ENCODE measurements at regions not wholly inside any gene's neighbourhood (a gene's known extent, or its start where the extent isn't known, plus 50 kb on each side); places are given as distances from the start of the nearest gene placed in this dataset.

- Histone ChIP-seq H3K27ac (no peak overlapping the region), H3K79me2 (no peaks in the 10 kb centered on the region), H3K9me2 (replicated peaks; ENCODE audit: insufficient read depth) (no peaks in the 10 kb centered on the region), H3K4me2 (no peak overlapping the region), H3K36me3 (replicated peaks; ENCODE audit: insufficient read depth, low read depth) (no peaks in the 10 kb centered on the region), H2AFZ (no peak overlapping the region), H3K4me1 (ENCODE audit: insufficient read depth) (no peaks in the 10 kb centered on the region), H3K4me3 (no peak overlapping the region), H3K27me3 (no peaks in the 10 kb centered on the region), H3K9me3 (ENCODE audit: low read depth) (no peaks in the 10 kb centered on the region), H4K20me1 (ENCODE audit: insufficient read depth, poor library complexity, severe bottlenecking) (no peaks in the 10 kb centered on the region)
- no peak for TF ChIP-seq EZH2phosphoT487 (IDR thresholded peaks at IDR 0.05; ENCODE audit: low read depth, severe bottlenecking, unreplicated experiment)
- no peak for TF ChIP-seq CTCF (IDR thresholded peaks at IDR 0.05; ENCODE audit: poor library complexity)
- TF ChIP-seq EZH2 (IDR thresholded peaks at IDR 0.05; ENCODE audit: borderline replicate concordance): no peak
- no peak for DNase-seq (ENCODE audit: low spot score)
- 86% methylated on average over 5 of the region's 5 CpGs for WGBS (ENCODE audit: low lambda C conversion rate, missing lambda C conversion rate)
Observed at GRCh38 chr2:75338461-75338860, 139.1 kb upstream of the TACR1 start.

DNA sequence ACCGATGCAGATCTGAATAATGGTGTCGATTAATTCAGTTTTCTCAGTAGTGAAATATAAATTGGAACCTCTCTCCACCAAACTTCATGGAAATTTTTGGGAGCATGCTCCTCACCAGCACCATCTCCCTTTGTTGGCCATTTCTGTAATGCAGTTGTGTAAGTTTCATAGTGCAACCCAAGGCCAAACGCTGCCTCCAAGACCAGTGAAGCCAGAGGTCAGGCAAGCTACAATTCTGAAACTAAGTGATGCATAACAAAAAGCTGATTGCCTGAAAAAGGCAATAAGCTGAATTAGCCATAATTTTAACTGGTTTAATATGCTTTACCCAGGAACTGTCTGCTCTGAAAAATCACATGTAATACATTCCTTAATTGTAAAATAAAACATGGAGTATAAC lies 138.3 kb upstream of the TACR1 start:
- Histone ChIP-seq H3K9me3 (ENCODE audit: low read depth) (no peaks in the 10 kb centered on the region), H3K4me3 (no peak overlapping the region), H3K27ac (no peak overlapping the region), H2AFZ (no peak overlapping the region), H3K36me3 (replicated peaks; ENCODE audit: insufficient read depth, low read depth) (no peaks in the 10 kb centered on the region), H3K79me2 (no peaks in the 10 kb centered on the region), H3K4me2 (no peak overlapping the region), H3K4me1 (ENCODE audit: insufficient read depth) (no peaks in the 10 kb centered on the region), H4K20me1 (ENCODE audit: insufficient read depth, poor library complexity, severe bottlenecking) (no peaks in the 10 kb centered on the region), H3K27me3 (no peaks in the 10 kb centered on the region), H3K9me2 (replicated peaks; ENCODE audit: insufficient read depth) (no peaks in the 10 kb centered on the region)
- WGBS (ENCODE audit: low lambda C conversion rate, missing lambda C conversion rate): 92% methylated on average over 3 of the region's 3 CpGs
- DNase-seq (ENCODE audit: low spot score): no peak
- no peak for TF ChIP-seq CTCF (IDR thresholded peaks at IDR 0.05; ENCODE audit: poor library complexity)
- no peak for TF ChIP-seq EZH2 (IDR thresholded peaks at IDR 0.05; ENCODE audit: borderline replicate concordance)
- no peak for TF ChIP-seq EZH2phosphoT487 (IDR thresholded peaks at IDR 0.05; ENCODE audit: low read depth, severe bottlenecking, unreplicated experiment)

GRCh38 chr2:75337016-75337415 lies 137.7 kb upstream of the TACR1 start:
- no peak overlapping the region for H2AFZ ChIP-seq
- 85% methylated on average over 5 of the region's 5 CpGs for WGBS (ENCODE audit: low lambda C conversion rate, missing lambda C conversion rate)
- H4K20me1 ChIP-seq (ENCODE audit: insufficient read depth, poor library complexity, severe bottlenecking): no peaks in the 10 kb centered on the region
- H3K79me2 ChIP-seq: no peaks in the 10 kb centered on the region
- H3K4me3 ChIP-seq: no peak overlapping the region
- no peak overlapping the region for H3K27ac ChIP-seq
- no peaks in the 10 kb centered on the region for H3K27me3 ChIP-seq
- DNase-seq (ENCODE audit: low spot score): no peak
- no peaks in the 10 kb centered on the region for H3K9me2 ChIP-seq (replicated peaks; ENCODE audit: insufficient read depth)
- H3K4me2 ChIP-seq: no peak overlapping the region
- TF ChIP-seq EZH2 (IDR thresholded peaks at IDR 0.05; ENCODE audit: borderline replicate concordance) (no peak), EZH2phosphoT487 (IDR thresholded peaks at IDR 0.05; ENCODE audit: low read depth, severe bottlenecking, unreplicated experiment) (no peak), CTCF (IDR thresholded peaks at IDR 0.05; ENCODE audit: poor library complexity) (no peak)
- no peaks in the 10 kb centered on the region for H3K4me1 ChIP-seq (ENCODE audit: insufficient read depth)
- H3K9me3 ChIP-seq (ENCODE audit: low read depth): no peaks in the 10 kb centered on the region
- H3K36me3 ChIP-seq (replicated peaks; ENCODE audit: insufficient read depth, low read depth): no peaks in the 10 kb centered on the region

GRCh38 chr2:75336451-75336850 lies 137.1 kb upstream of the TACR1 start:
- H3K27ac ChIP-seq: no peak overlapping the region
- H3K4me1 ChIP-seq (ENCODE audit: insufficient read depth): no peaks in the 10 kb centered on the region
- no peaks in the 10 kb centered on the region for H4K20me1 ChIP-seq (ENCODE audit: insufficient read depth, poor library complexity, severe bottlenecking)
- TF ChIP-seq EZH2 (IDR thresholded peaks at IDR 0.05; ENCODE audit: borderline replicate concordance): no peak
- TF ChIP-seq CTCF (IDR thresholded peaks at IDR 0.05; ENCODE audit: poor library complexity): no peak
- no peak for TF ChIP-seq EZH2phosphoT487 (IDR thresholded peaks at IDR 0.05; ENCODE audit: low read depth, severe bottlenecking, unreplicated experiment)
- no peaks in the 10 kb centered on the region for H3K9me2 ChIP-seq (replicated peaks; ENCODE audit: insufficient read depth)
- WGBS (ENCODE audit: low lambda C conversion rate, missing lambda C conversion rate): 86% methylated on average over 3 of the region's 3 CpGs
- DNase-seq (ENCODE audit: low spot score): no peak
- H2AFZ ChIP-seq: no peak overlapping the region
- H3K27me3 ChIP-seq: no peaks in the 10 kb centered on the region
- no peaks in the 10 kb centered on the region for H3K36me3 ChIP-seq (replicated peaks; ENCODE audit: insufficient read depth, low read depth)
- no peak overlapping the region for H3K4me2 ChIP-seq
- no peak overlapping the region for H3K4me3 ChIP-seq
- H3K79me2 ChIP-seq: no peaks in the 10 kb centered on the region
- H3K9me3 ChIP-seq (ENCODE audit: low read depth): no peaks in the 10 kb centered on the region
